Tibial nerve (tissue), 4 donors: ENCODE measurements at regions not wholly inside any gene's neighbourhood (a gene's known extent, or its start where the extent isn't known, plus 50 kb on each side); places are given as distances from the start of the nearest gene placed in this dataset.

Source experiments
- EP300 ChIP-seq, 2 donors: sonication (generic); formaldehyde crosslinking; IDR thresholded peaks; one replicate each; pipeline ENCODE4 v1.6.1; 2017; ENCODE audit warnings: antibody characterized with exemption in 2 of 2, mild to moderate bottlenecking in 1 of 2
- POLR2A ChIP-seq, 2 donors: fragments of 450-650 bp; IDR thresholded peaks; one replicate each; pipeline ENCODE4 v1.6.1; 2017; ENCODE audit warnings: antibody characterized with exemption in 2 of 2, mild to moderate bottlenecking in 2 of 2, moderate library complexity in 2 of 2
- TF ChIP-seq, protein P1 (sequence below), 5 experiments: fragments of 200-600 bp in 3 of 5; fragments of 450-650 bp in 2 of 5; sonication (generic) in 3 of 5; IDR thresholded peaks; one replicate each; pipeline ENCODE4 v1.5.1; 2016 to 2019; ENCODE audit warnings: antibody characterized with exemption in 5 of 5, mild to moderate bottlenecking in 3 of 5, moderate library complexity in 2 of 5

DNA sequence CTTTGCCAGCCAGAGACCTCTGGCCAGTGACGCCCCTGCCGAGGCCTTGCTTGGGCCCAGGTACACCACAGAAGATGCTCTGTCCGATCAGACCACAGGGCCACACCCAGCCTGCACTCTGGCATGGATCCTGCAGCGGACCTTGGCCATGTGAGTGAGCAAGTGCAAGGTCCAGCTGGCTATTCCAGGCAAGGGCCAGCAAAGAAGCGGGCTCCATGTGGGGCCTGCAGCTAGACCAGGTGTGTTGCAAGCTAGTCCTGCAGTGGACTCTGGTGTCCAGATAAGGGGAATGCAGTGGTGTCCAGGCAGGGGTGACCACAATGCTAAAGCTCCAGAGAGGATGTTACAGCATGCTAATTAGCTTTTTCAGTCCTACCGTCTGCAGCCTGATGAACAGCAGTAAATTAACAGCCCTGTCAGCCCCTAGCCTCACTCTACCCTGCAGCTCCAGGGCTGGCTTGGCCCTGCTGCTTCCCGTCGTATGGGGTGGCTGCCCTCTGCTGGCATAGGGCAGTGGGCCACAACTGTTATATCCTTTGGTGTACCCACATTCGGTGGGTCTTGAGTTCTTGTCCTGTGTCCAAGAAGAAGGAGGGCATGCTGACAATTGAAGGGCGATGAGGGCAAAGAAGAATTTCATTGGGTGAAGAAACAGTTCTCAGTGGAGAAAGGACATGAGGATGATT is 284.5 kb upstream of the POU5F2 start:
- TF ChIP-seq, protein P1, sequence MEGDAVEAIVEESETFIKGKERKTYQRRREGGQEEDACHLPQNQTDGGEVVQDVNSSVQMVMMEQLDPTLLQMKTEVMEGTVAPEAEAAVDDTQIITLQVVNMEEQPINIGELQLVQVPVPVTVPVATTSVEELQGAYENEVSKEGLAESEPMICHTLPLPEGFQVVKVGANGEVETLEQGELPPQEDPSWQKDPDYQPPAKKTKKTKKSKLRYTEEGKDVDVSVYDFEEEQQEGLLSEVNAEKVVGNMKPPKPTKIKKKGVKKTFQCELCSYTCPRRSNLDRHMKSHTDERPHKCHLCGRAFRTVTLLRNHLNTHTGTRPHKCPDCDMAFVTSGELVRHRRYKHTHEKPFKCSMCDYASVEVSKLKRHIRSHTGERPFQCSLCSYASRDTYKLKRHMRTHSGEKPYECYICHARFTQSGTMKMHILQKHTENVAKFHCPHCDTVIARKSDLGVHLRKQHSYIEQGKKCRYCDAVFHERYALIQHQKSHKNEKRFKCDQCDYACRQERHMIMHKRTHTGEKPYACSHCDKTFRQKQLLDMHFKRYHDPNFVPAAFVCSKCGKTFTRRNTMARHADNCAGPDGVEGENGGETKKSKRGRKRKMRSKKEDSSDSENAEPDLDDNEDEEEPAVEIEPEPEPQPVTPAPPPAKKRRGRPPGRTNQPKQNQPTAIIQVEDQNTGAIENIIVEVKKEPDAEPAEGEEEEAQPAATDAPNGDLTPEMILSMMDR (IDR thresholded peaks at IDR 0.05) = no peak
- no peak for TF ChIP-seq POLR2A (IDR thresholded peaks at IDR 0.05)
- TF ChIP-seq EP300 (IDR thresholded peaks at IDR 0.05) = no peak
